ENCODE measurements at regions not wholly inside any gene's neighbourhood (a gene's known extent, or its start where the extent isn't known, plus 50 kb on each side); places are given as distances from the start of the nearest gene placed in this dataset.
"Not testable (repeated sequence)": the region's sequence is repeated elsewhere in the genome, so short reads cannot be mapped to it uniquely, and the experiment has no call there.

GRCh38 chr12:59115995-59116394 lies 195.7 kb upstream of the LRIG3 start:
- no peaks in the 10 kb centered on the region for H3K36me3 Mint-ChIP-seq (ENCODE audit: low read depth)
- POLR2A ChIA-PET = no interaction called here
- DNase-seq = no peak
- H3K4me1 Mint-ChIP-seq = no peaks in the 10 kb centered on the region
- no peaks in the 10 kb centered on the region for H3K27me3 Mint-ChIP-seq
- CTCF ChIA-PET = interaction anchor here (1.2 kb wide), 1 partner anchor 35 kb away, joined by 3 read pairs; no protein-coding TSS in a partner anchor
- no peak overlapping the region for H3K4me3 Mint-ChIP-seq
- no peaks in the 10 kb centered on the region for H3K9me3 Mint-ChIP-seq
- no peak overlapping the region for H3K27ac Mint-ChIP-seq

- no peak for DNase-seq
- no peaks in the 10 kb centered on the region for H3K27me3 Mint-ChIP-seq
- no peaks in the 10 kb centered on the region for H3K9me3 Mint-ChIP-seq
- CTCF ChIA-PET = no interaction called here
- no peaks in the 10 kb centered on the region for H3K36me3 Mint-ChIP-seq (ENCODE audit: low read depth)
- POLR2A ChIA-PET = no interaction called here
- no peaks in the 10 kb centered on the region for H3K4me1 Mint-ChIP-seq
- no peak overlapping the region for H3K27ac Mint-ChIP-seq
- no peak overlapping the region for H3K4me3 Mint-ChIP-seq
Measured at GRCh38 chr12:59115526-59115925, 195.2 kb upstream of the LRIG3 start.

GRCh38 chr12:59113831-59114615 lies 193.7 kb upstream of the LRIG3 start:
- Mint-ChIP-seq H3K4me1 (no peaks in the 10 kb centered on the region), H3K4me3 (no peak overlapping the region), H3K36me3 (ENCODE audit: low read depth) (no peaks in the 10 kb centered on the region), H3K27ac (no peak overlapping the region), H3K9me3 (no peaks in the 10 kb centered on the region), H3K27me3 (no peaks in the 10 kb centered on the region)
- peak; percentile 62 for DNase-seq
- ChIA-PET POLR2A (no interaction called here), CTCF (interaction anchor here (0.7 to 3.7 kb wide), 3 partner anchors 37 to 44 kb away, joined by 3 to 20 read pairs (median 3); no protein-coding TSS in a partner anchor)

- Mint-ChIP-seq H3K27me3 (no peaks in the 10 kb centered on the region), H3K4me1 (no peaks in the 10 kb centered on the region), H3K36me3 (ENCODE audit: low read depth) (no peaks in the 10 kb centered on the region), H3K27ac (no peak overlapping the region), H3K9me3 (no peaks in the 10 kb centered on the region), H3K4me3 (no peak overlapping the region)
- POLR2A ChIA-PET = no interaction called here
- CTCF ChIA-PET = interaction anchor here (3.7 kb wide), 1 partner anchor 39 kb away, joined by 20 read pairs; no protein-coding TSS in a partner anchor
- DNase-seq = no peak
Measured at GRCh38 chr12:59111851-59112250, 191.5 kb upstream of the LRIG3 start.

- H3K27ac Mint-ChIP-seq; H3K4me1 Mint-ChIP-seq; CTCF ChIA-PET; H3K9me3 Mint-ChIP-seq; H3K27me3 Mint-ChIP-seq; DNase-seq; H3K4me3 Mint-ChIP-seq; H3K36me3 Mint-ChIP-seq (ENCODE audit: low read depth); POLR2A ChIA-PET: not testable (repeated sequence)
Measured at GRCh38 chr12:59108516-59108915, 188.2 kb upstream of the LRIG3 start.

GRCh38 chr12:59100585-59100984 lies 180.3 kb upstream of the LRIG3 start:
- POLR2A ChIA-PET = no interaction called here
- H3K9me3 Mint-ChIP-seq = no peaks in the 10 kb centered on the region
- no peaks in the 10 kb centered on the region for H3K36me3 Mint-ChIP-seq (ENCODE audit: low read depth)

GRCh38 chr12:59097876-59098275 lies 177.6 kb upstream of the LRIG3 start:
- Mint-ChIP-seq H3K4me3 (no peak overlapping the region), H3K36me3 (ENCODE audit: low read depth) (no peaks in the 10 kb centered on the region), H3K27me3 (no peaks in the 10 kb centered on the region), H3K4me1 (no peaks in the 10 kb centered on the region), H3K9me3 (no peaks in the 10 kb centered on the region), H3K27ac (no peak overlapping the region)
- ChIA-PET POLR2A (no interaction called here), CTCF (no interaction called here)
- DNase-seq = no peak

More at GRCh38 chr12:59100585-59100984, 180.3 kb upstream of the LRIG3 start:
- CTCF ChIA-PET = no interaction called here
- no peaks in the 10 kb centered on the region for H3K4me1 Mint-ChIP-seq
- no peak overlapping the region for H3K4me3 Mint-ChIP-seq
- H3K27me3 Mint-ChIP-seq = no peaks in the 10 kb centered on the region
- DNase-seq = no peak
- no peak overlapping the region for H3K27ac Mint-ChIP-seq

GRCh38 chr12:59096246-59096645 lies 175.9 kb upstream of the LRIG3 start:
- H3K4me1 Mint-ChIP-seq = no peaks in the 10 kb centered on the region
- H3K36me3 Mint-ChIP-seq (ENCODE audit: low read depth) = no peaks in the 10 kb centered on the region
- POLR2A ChIA-PET = no interaction called here
- no peak overlapping the region for H3K27ac Mint-ChIP-seq
- H3K27me3 Mint-ChIP-seq = no peaks in the 10 kb centered on the region
- H3K9me3 Mint-ChIP-seq = no peaks in the 10 kb centered on the region
- no peak overlapping the region for H3K4me3 Mint-ChIP-seq
- CTCF ChIA-PET = no interaction called here
- no peak for DNase-seq

- no peaks in the 10 kb centered on the region for H3K27me3 Mint-ChIP-seq
- ChIA-PET CTCF (no interaction called here), POLR2A (no interaction called here)
- no peak overlapping the region for H3K4me3 Mint-ChIP-seq
- H3K36me3 Mint-ChIP-seq (ENCODE audit: low read depth) = no peaks in the 10 kb centered on the region
- no peak for DNase-seq
- H3K27ac Mint-ChIP-seq = no peak overlapping the region
- H3K9me3 Mint-ChIP-seq = no peaks in the 10 kb centered on the region
- no peaks in the 10 kb centered on the region for H3K4me1 Mint-ChIP-seq
Measured at GRCh38 chr12:59093073-59093772, 172.9 kb upstream of the LRIG3 start.

GRCh38 chr12:59088673-59089072 lies 168.4 kb upstream of the LRIG3 start:
- no peak overlapping the region for H3K4me3 Mint-ChIP-seq
- POLR2A ChIA-PET = no interaction called here
- no peaks in the 10 kb centered on the region for H3K36me3 Mint-ChIP-seq (ENCODE audit: low read depth)
- no peak overlapping the region for H3K27ac Mint-ChIP-seq
- H3K27me3 Mint-ChIP-seq = peaks cover 1% of the 10 kb centered on the region
- CTCF ChIA-PET = no interaction called here
- no peaks in the 10 kb centered on the region for H3K9me3 Mint-ChIP-seq
- no peak for DNase-seq
- no peaks in the 10 kb centered on the region for H3K4me1 Mint-ChIP-seq

- ChIA-PET CTCF (no interaction called here), POLR2A (no interaction called here)
- DNase-seq = no peak
- Mint-ChIP-seq H3K4me1 (no peaks in the 10 kb centered on the region), H3K4me3 (no peak overlapping the region), H3K27me3 (peaks cover 2% of the 10 kb centered on the region), H3K9me3 (no peaks in the 10 kb centered on the region), H3K36me3 (ENCODE audit: low read depth) (no peaks in the 10 kb centered on the region), H3K27ac (no peak overlapping the region)
Measured at GRCh38 chr12:59087691-59088090, 167.4 kb upstream of the LRIG3 start.

GRCh38 chr12:59087077-59087673 lies 166.9 kb upstream of the LRIG3 start:
- Mint-ChIP-seq H3K36me3 (ENCODE audit: low read depth) (no peaks in the 10 kb centered on the region), H3K4me3 (no peak overlapping the region), H3K4me1 (no peaks in the 10 kb centered on the region), H3K9me3 (no peaks in the 10 kb centered on the region), H3K27me3 (peaks cover 2% of the 10 kb centered on the region), H3K27ac (no peak overlapping the region)
- CTCF ChIA-PET = no interaction called here
- POLR2A ChIA-PET = no interaction called here
- no peak for DNase-seq

GRCh38 chr12:59086126-59086525 lies 165.8 kb upstream of the LRIG3 start:
- POLR2A ChIA-PET = no interaction called here
- Mint-ChIP-seq H3K4me1 (no peaks in the 10 kb centered on the region), H3K27ac (no peak overlapping the region), H3K27me3 (peaks cover 2% of the 10 kb centered on the region), H3K9me3 (no peaks in the 10 kb centered on the region), H3K4me3 (no peak overlapping the region), H3K36me3 (ENCODE audit: low read depth) (no peaks in the 10 kb centered on the region)
- CTCF ChIA-PET = no interaction called here
- DNase-seq = no peak

GRCh38 chr12:59085690-59086089 lies 165.4 kb upstream of the LRIG3 start:
- DNase-seq = no peak
- Mint-ChIP-seq H3K9me3 (no peaks in the 10 kb centered on the region), H3K36me3 (ENCODE audit: low read depth) (no peaks in the 10 kb centered on the region), H3K27ac (no peak overlapping the region), H3K4me3 (no peak overlapping the region), H3K4me1 (no peaks in the 10 kb centered on the region), H3K27me3 (peaks cover 2% of the 10 kb centered on the region)
- POLR2A ChIA-PET = no interaction called here
- CTCF ChIA-PET = no interaction called here
